ENCODE measurements at regions not wholly inside any gene's neighbourhood (a gene's known extent, or its start where the extent isn't known, plus 50 kb on each side); places are given as distances from the start of the nearest gene placed in this dataset.

DNA sequence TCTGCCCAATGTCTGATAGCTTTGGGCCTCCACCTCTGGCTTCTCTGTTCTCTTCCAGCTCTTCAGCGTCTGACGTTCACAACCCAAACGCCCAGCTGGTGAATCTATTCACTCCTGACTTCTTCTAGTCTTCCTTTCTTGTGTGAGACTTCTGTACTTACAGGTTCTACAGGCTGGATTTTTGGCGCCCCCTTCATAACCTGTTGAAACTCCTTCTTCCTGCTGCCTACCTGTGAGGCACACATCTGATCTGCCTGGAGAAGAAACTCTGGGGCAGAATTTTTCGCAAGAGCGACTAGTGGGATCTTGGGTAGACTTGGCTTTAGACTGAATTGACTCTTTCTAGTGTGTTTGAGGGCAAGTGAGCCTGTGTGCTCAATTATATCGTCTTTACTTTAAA lies 249.3 kb downstream of the REEP3 start:
- TF ChIP-seq, protein P1, sequence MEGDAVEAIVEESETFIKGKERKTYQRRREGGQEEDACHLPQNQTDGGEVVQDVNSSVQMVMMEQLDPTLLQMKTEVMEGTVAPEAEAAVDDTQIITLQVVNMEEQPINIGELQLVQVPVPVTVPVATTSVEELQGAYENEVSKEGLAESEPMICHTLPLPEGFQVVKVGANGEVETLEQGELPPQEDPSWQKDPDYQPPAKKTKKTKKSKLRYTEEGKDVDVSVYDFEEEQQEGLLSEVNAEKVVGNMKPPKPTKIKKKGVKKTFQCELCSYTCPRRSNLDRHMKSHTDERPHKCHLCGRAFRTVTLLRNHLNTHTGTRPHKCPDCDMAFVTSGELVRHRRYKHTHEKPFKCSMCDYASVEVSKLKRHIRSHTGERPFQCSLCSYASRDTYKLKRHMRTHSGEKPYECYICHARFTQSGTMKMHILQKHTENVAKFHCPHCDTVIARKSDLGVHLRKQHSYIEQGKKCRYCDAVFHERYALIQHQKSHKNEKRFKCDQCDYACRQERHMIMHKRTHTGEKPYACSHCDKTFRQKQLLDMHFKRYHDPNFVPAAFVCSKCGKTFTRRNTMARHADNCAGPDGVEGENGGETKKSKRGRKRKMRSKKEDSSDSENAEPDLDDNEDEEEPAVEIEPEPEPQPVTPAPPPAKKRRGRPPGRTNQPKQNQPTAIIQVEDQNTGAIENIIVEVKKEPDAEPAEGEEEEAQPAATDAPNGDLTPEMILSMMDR (IDR thresholded peaks at IDR 0.05; ENCODE audit: insufficient read depth, low read length, poor library complexity, severe bottlenecking) = no peak
- no peak for TF ChIP-seq EZH2phosphoT487 (conservative IDR thresholded peaks at IDR 0.05; ENCODE audit: low read length)
